A673 (cell line): ENCODE measurements at regions not wholly inside any gene's neighbourhood (a gene's known extent, or its start where the extent isn't known, plus 50 kb on each side); places are given as distances from the start of the nearest gene placed in this dataset.

Experiments
- BruUV-seq: library from RNA; stranded (reverse); fragments of 400-500 nt; replicated peaks from 2 replicates; lab custom pipeline; 2021; lab: Mats Ljungman, UMichigan
- CTCF ChIA-PET: fragments of 300-600 bp; sonication (Branson Sonifier 250); formaldehyde crosslinking; loops from one replicate; lab custom pipeline; 2022; ENCODE audit warnings: antibody characterized with exemption; lab: Charles Lee
- POLR2A ChIA-PET: fragments of 300-600 bp; sonication (Branson Sonifier 250); formaldehyde crosslinking; loops from one replicate; lab custom pipeline; 2022; ENCODE audit warnings: antibody characterized with exemption; ENCODE audit not compliant: low non-redundant PET; lab: Charles Lee
- DNase-seq: peaks from one replicate; pipeline ENCODE4 v3.0.0-alpha.2; 2015; ENCODE audit warnings: low spot score
- H3K27ac ChIP-seq: fragments of 200-600 bp; sonication (generic); 2 replicates; pipeline ENCODE4 v1.5.1; 2016; ENCODE audit warnings: mixed run types, low read depth, mild to moderate bottlenecking, mixed read lengths, antibody characterized with exemption, low read length; ENCODE audit not compliant: poor library complexity, severe bottlenecking
- H3K27me3 ChIP-seq: fragments of 200-600 bp; sonication (generic); replicated peaks from 2 replicates; pipeline ENCODE4 v1.6.1; 2017; ENCODE audit warnings: mixed run types, low read depth, mild to moderate bottlenecking, mixed read lengths, antibody characterized with exemption, low read length; ENCODE audit not compliant: insufficient read depth, poor library complexity
- H3K36me3 ChIP-seq: fragments of 200-600 bp; sonication (generic); 2 replicates; pipeline ENCODE4 v1.6.1; 2016; ENCODE audit warnings: mixed run types, mild to moderate bottlenecking, mixed read lengths, antibody characterized with exemption, low read length; ENCODE audit not compliant: insufficient read depth, poor library complexity, severe bottlenecking
- H3K4me1 ChIP-seq: fragments of 200-600 bp; sonication (generic); 2 replicates; pipeline ENCODE4 v1.6.1; 2017; ENCODE audit warnings: mixed run types, mild to moderate bottlenecking, mixed read lengths, antibody characterized with exemption, low read length; ENCODE audit not compliant: insufficient read depth, poor library complexity, severe bottlenecking
- H3K4me3 ChIP-seq: fragments of 200-600 bp; sonication (generic); 2 replicates; pipeline ENCODE4 v1.5.1; 2016; ENCODE audit warnings: low read depth, mixed run types, mild to moderate bottlenecking, mixed read lengths, low read length; ENCODE audit not compliant: poor library complexity, severe bottlenecking
- H3K9me3 ChIP-seq: fragments of 200-600 bp; sonication (generic); 2 replicates; pipeline ENCODE4 v1.6.1; 2016; ENCODE audit warnings: mixed run types, low read depth, mild to moderate bottlenecking, mixed read lengths, antibody characterized with exemption, low read length; ENCODE audit not compliant: poor library complexity, severe bottlenecking
- CTCF ChIP-seq: fragments of 300-800, 200-600 bp; sonication (generic); conservative IDR thresholded peaks from 2 replicates; pipeline ENCODE4 v1.5.1; 2017; ENCODE audit warnings: low read depth, mild to moderate bottlenecking, antibody characterized with exemption, low read length, moderate library complexity, mixed read lengths
- EZH2 ChIP-seq: fragments of 200-600 bp; sonication (generic); IDR thresholded peaks from 2 replicates; pipeline ENCODE4 v1.6.1; 2017; ENCODE audit warnings: borderline replicate concordance, low read depth, mild to moderate bottlenecking, mixed read lengths, antibody characterized with exemption, low read length; ENCODE audit not compliant: poor library complexity, severe bottlenecking
- intact Hi-C: fragments of 100-400 bp; cut with micrococcal nuclease; formaldehyde crosslinking; loops from one replicate; pipeline ENCODE4 v1.10.0; 2022; ENCODE audit not compliant: unreplicated experiment

GRCh38 chr7:32175099-32175498 is 104.9 kb upstream of the PDE1C start:
- H3K4me3 ChIP-seq = no peak overlapping the region
- intact Hi-C loops = no loop called here
- no TSS peak for BruUV-seq
- H3K27me3 ChIP-seq = peaks cover 36% of the 10 kb centered on the region
- ChIA-PET CTCF (no interaction called here), POLR2A (no interaction called here)
- no peaks in the 10 kb centered on the region for H3K36me3 ChIP-seq
- no peaks in the 10 kb centered on the region for H3K9me3 ChIP-seq
- TF ChIP-seq EZH2 = no peak
- no peaks in the 10 kb centered on the region for H3K4me1 ChIP-seq
- no peak overlapping the region for H3K27ac ChIP-seq
- DNase-seq = no peak

GRCh38 chr7:32171248-32171647 is 101.0 kb upstream of the PDE1C start:
- POLR2A ChIA-PET = no interaction called here
- DNase-seq = no peak
- no peak for TF ChIP-seq CTCF
- no peak for TF ChIP-seq EZH2
- peaks cover 26% of the 10 kb centered on the region for H3K27me3 ChIP-seq
- no peak overlapping the region for H3K4me3 ChIP-seq
- H3K36me3 ChIP-seq = no peaks in the 10 kb centered on the region
- no peaks in the 10 kb centered on the region for H3K4me1 ChIP-seq
- intact Hi-C loops = no loop called here
- CTCF ChIA-PET = no interaction called here
- H3K9me3 ChIP-seq = no peaks in the 10 kb centered on the region
- BruUV-seq = no TSS peak
- H3K27ac ChIP-seq = no peak overlapping the region

GRCh38 chr7:32170838-32171237 is 100.6 kb upstream of the PDE1C start:
- H3K9me3 ChIP-seq = no peaks in the 10 kb centered on the region
- no TSS peak for BruUV-seq
- H3K27me3 ChIP-seq = peaks cover 25% of the 10 kb centered on the region
- CTCF ChIA-PET = no interaction called here
- no peaks in the 10 kb centered on the region for H3K4me1 ChIP-seq
- H3K36me3 ChIP-seq = no peaks in the 10 kb centered on the region
- no peak for DNase-seq
- no peak for TF ChIP-seq CTCF
- TF ChIP-seq EZH2 = no peak
- no peak overlapping the region for H3K27ac ChIP-seq
- POLR2A ChIA-PET = no interaction called here
- intact Hi-C loops = no loop called here
- H3K4me3 ChIP-seq = no peak overlapping the region

GRCh38 chr7:32169228-32169627 is 99.0 kb upstream of the PDE1C start:
- no peak overlapping the region for H3K27ac ChIP-seq
- ChIA-PET CTCF (no interaction called here), POLR2A (no interaction called here)
- no peaks in the 10 kb centered on the region for H3K4me1 ChIP-seq
- TF ChIP-seq CTCF = no peak
- no peak overlapping the region for H3K4me3 ChIP-seq
- no peaks in the 10 kb centered on the region for H3K9me3 ChIP-seq
- H3K27me3 ChIP-seq = peaks cover 11% of the 10 kb centered on the region
- DNase-seq = peak; percentile 10
- no peaks in the 10 kb centered on the region for H3K36me3 ChIP-seq
- BruUV-seq = no TSS peak
- intact Hi-C loops = loop anchor here (10.0 kb wide), 1 partner anchor 384 kb away; no protein-coding TSS in a partner anchor
